Endothelial cell of umbilical vein (primary cell): ENCODE measurements at regions not wholly inside any gene's neighbourhood (a gene's known extent, or its start where the extent isn't known, plus 50 kb on each side); places are given as distances from the start of the nearest gene placed in this dataset.

Experiments
- BruUV-seq: library from RNA; stranded (reverse); fragments of 400-500 nt; replicated peaks from 2 replicates; lab custom pipeline; 2021; lab: Mats Ljungman, UMichigan
- CTCF ChIA-PET: fragments of 300-600, 350-600 bp; sonication (Branson Sonifier 250); formaldehyde crosslinking; loops from one replicate; lab custom pipeline; 2021; ENCODE audit warnings: antibody characterized with exemption, inconsistent platforms; lab: Charles Lee
- POLR2A ChIA-PET: fragments of 300-600, 350-600 bp; sonication (Branson Sonifier 250); formaldehyde crosslinking; loops from one replicate; lab custom pipeline; 2021; ENCODE audit warnings: antibody characterized with exemption, inconsistent platforms; lab: Charles Lee
- DNase-seq: peaks from one replicate; pipeline ENCODE4 v3.0.0-alpha.2; 2011; ENCODE audit warnings: low read depth, low spot score
- FAIRE-seq: peaks from 2 replicates; lab custom pipeline; 2011; peaks lifted over from hg19 to GRCh38; lab: Jason Lieb, UNC
- H2AFZ ChIP-seq: 2 replicates; pipeline ENCODE4 v1.6.0; 2012; ENCODE audit warnings: low read depth, low read length, control low read depth, inconsistent platforms
- H3K27ac ChIP-seq: 2 replicates; pipeline ENCODE4 v1.5.1; 2011; ENCODE audit warnings: low read depth, mild to moderate bottlenecking, control low read depth, low read length, moderate library complexity; ENCODE audit not compliant: insufficient read depth
- H3K27me3 ChIP-seq, 2 experiments: 2 replicates each; pipeline versions ENCODE4 v1.6.0 to v1.6.1; 2011; ENCODE audit warnings: low read length in 2 of 2, mixed read lengths in 1 of 2; ENCODE audit not compliant: control insufficient read depth in 2 of 2, insufficient read depth in 2 of 2
- H3K36me3 ChIP-seq, 2 experiments: 2 replicates in 1 of 2; 3 replicates in 1 of 2; pipeline ENCODE4 v1.5.1; 2011; ENCODE audit warnings: low read length in 2 of 2, mild to moderate bottlenecking in 1 of 2, moderate library complexity in 1 of 2; ENCODE audit not compliant: control insufficient read depth in 2 of 2, insufficient read depth in 2 of 2; ENCODE audit errors: extremely low read depth in 1 of 2
- H3K4me1 ChIP-seq: 3 replicates; pipeline ENCODE4 v1.5.1; 2011; ENCODE audit warnings: mild to moderate bottlenecking, low read length; ENCODE audit not compliant: control insufficient read depth, insufficient read depth; ENCODE audit errors: extremely low read depth
- H3K4me2 ChIP-seq: 2 replicates; pipeline ENCODE4 v1.6.1; 2011; ENCODE audit warnings: low read length, control low read depth, mixed read lengths; ENCODE audit not compliant: insufficient read depth
- H3K4me3 ChIP-seq, 3 experiments: fragments of 200-600 bp in 1 of 3; sonication (generic), shearing (Covaris generic) in 1 of 3; replicated peaks in 1 of 3; 2 replicates each; pipeline ENCODE4 v1.5.1; 2011 to 2016; ENCODE audit warnings: control low read depth in 3 of 3, low read length in 3 of 3, mild to moderate bottlenecking in 2 of 3, inconsistent platforms in 1 of 3, low read depth in 1 of 3, moderate library complexity in 1 of 3; ENCODE audit not compliant: insufficient read depth in 1 of 3
- H3K79me2 ChIP-seq: 2 replicates; pipeline ENCODE4 v1.6.0; 2012; ENCODE audit warnings: low read length, inconsistent platforms; ENCODE audit not compliant: control insufficient read depth, insufficient read depth
- H3K9ac ChIP-seq: replicated peaks from 2 replicates; pipeline ENCODE3; 2011; ENCODE audit warnings: low read length, control low read depth; ENCODE audit not compliant: insufficient read depth; ENCODE audit errors: extremely low read depth
- H3K9me1 ChIP-seq: replicated peaks from 3 replicates; pipeline ENCODE4 v1.6.0; 2011; ENCODE audit warnings: mild to moderate bottlenecking, low read length; ENCODE audit not compliant: control insufficient read depth, insufficient read depth; ENCODE audit errors: extremely low read depth
- H3K9me3 ChIP-seq: replicated peaks from 2 replicates; pipeline ENCODE4 v1.5.1; 2012; ENCODE audit warnings: low read length, inconsistent platforms; ENCODE audit not compliant: control insufficient read depth, insufficient read depth
- H4K20me1 ChIP-seq: replicated peaks from 2 replicates; pipeline ENCODE3; 2011; ENCODE audit warnings: mild to moderate bottlenecking, low read length; ENCODE audit not compliant: control insufficient read depth, insufficient read depth; ENCODE audit errors: extremely low read depth
- CTCF ChIP-seq, 2 donors: IDR thresholded peaks; 1 replicate in 1 of 2; 2 replicates in 1 of 2; pipeline ENCODE4 v1.5.1; 2011; ENCODE audit warnings: low read length in 2 of 2, mild to moderate bottlenecking in 2 of 2, moderate library complexity in 2 of 2, control low read depth in 1 of 2, inconsistent platforms in 1 of 2, low read depth in 1 of 2; ENCODE audit not compliant: insufficient read depth in 1 of 2; ENCODE audit errors: extremely low read depth in 1 of 2
- EZH2 ChIP-seq: IDR thresholded peaks from 2 replicates; pipeline ENCODE4 v1.6.1; 2012; ENCODE audit warnings: borderline replicate concordance, low read depth, mild to moderate bottlenecking, moderate library complexity, low read length, inconsistent platforms; ENCODE audit not compliant: severe bottlenecking
- FOS ChIP-seq: IDR thresholded peaks from 2 replicates; pipeline ENCODE4 v1.6.1; 2011; ENCODE audit warnings: mild to moderate bottlenecking, low read length, moderate library complexity, borderline replicate concordance; ENCODE audit not compliant: insufficient read depth
- GATA2 ChIP-seq: IDR thresholded peaks from 2 replicates; pipeline ENCODE4 v1.7.0; 2011; ENCODE audit warnings: low read depth, mild to moderate bottlenecking, moderate library complexity, mixed read lengths, low read length; ENCODE audit not compliant: insufficient read length, insufficient read depth
- JUN ChIP-seq: IDR thresholded peaks from 2 replicates; pipeline ENCODE4 v1.6.1; 2011; ENCODE audit warnings: borderline replicate concordance, low read depth; ENCODE audit not compliant: insufficient read length, insufficient read depth
- MAX ChIP-seq: IDR thresholded peaks from 2 replicates; pipeline ENCODE4 v1.6.1; 2011; ENCODE audit not compliant: insufficient read depth, insufficient read length
- MYC ChIP-seq: IDR thresholded peaks from one replicate; pipeline ENCODE4 v1.6.1; 2011; ENCODE audit warnings: mild to moderate bottlenecking, low read depth, low read length
- POLR2A ChIP-seq: IDR thresholded peaks from 2 replicates; pipeline ENCODE4 v1.6.1; 2012; ENCODE audit warnings: low read depth, mild to moderate bottlenecking, control low read depth, low read length
- POLR2AphosphoS5 ChIP-seq: IDR thresholded peaks from 2 replicates; pipeline ENCODE4 v1.6.1; 2012; ENCODE audit warnings: low read depth, mild to moderate bottlenecking, control low read depth, low read length, moderate library complexity; ENCODE audit not compliant: insufficient read depth
- dilution Hi-C: fragments of 300-500 bp; cut with MboI; formaldehyde crosslinking; loops from one replicate; pipeline ENCODE4 v1.15.0; 2019; ENCODE audit warnings: low sequenced_read_pairs; ENCODE audit not compliant: extremely low pct_ligation_motif_present
- intact Hi-C: fragments of 100-400 bp; cut with micrococcal nuclease; formaldehyde crosslinking; loops from one replicate; pipeline ENCODE4 v1.10.0; 2022

- Histone ChIP-seq H3K27ac (no peak overlapping the region), H3K27me3 (no peaks in the 10 kb centered on the region), H3K9me3 (no peaks in the 10 kb centered on the region), H4K20me1 (no peaks in the 10 kb centered on the region), H3K9me1 (no peaks in the 10 kb centered on the region), H3K9ac (no peak overlapping the region), H3K4me2 (no peak overlapping the region), H2AFZ (no peak overlapping the region), H3K4me3 (no peak overlapping the region), H3K36me3 (no peaks in the 10 kb centered on the region), H3K79me2 (no peaks in the 10 kb centered on the region), H3K4me1 (peaks cover 6% of the 10 kb centered on the region)
- ChIA-PET POLR2A (no interaction called here), CTCF (no interaction called here)
- no TSS peak for BruUV-seq
- dilution Hi-C loops, result no loop called here
- no peak for TF ChIP-seq MAX
- no peak for TF ChIP-seq MYC
- no peak for TF ChIP-seq POLR2AphosphoS5
- TF ChIP-seq FOS, result no peak
- no peak for TF ChIP-seq EZH2
- no peak for TF ChIP-seq JUN
- no peak for TF ChIP-seq POLR2A
- TF ChIP-seq CTCF (IDR thresholded peaks at IDR 0.05; ENCODE audit: extremely low read depth in 1 of 2, insufficient read depth in 1 of 2, low read depth in 1 of 2, low read length in 2 of 2), result no peak
- no peak for TF ChIP-seq GATA2
- intact Hi-C loops, result no loop called here
- DNase-seq (no peak), FAIRE-seq (no peak)
Observed at GRCh38 chr1:162977944-162978568, 91.1 kb upstream of the RGS4 start.
